Astrocyte (in vitro differentiated cells and primary cell): ENCODE measurements at regions not wholly inside any gene's neighbourhood (a gene's known extent, or its start where the extent isn't known, plus 50 kb on each side); places are given as distances from the start of the nearest gene placed in this dataset.

Experiments used
- CTCF ChIP-seq: IDR thresholded peaks from 2 replicates; pipeline ENCODE4 v1.5.1; 2011; ENCODE audit warnings: low read depth, mild to moderate bottlenecking, inconsistent platforms, low read length, moderate library complexity; ENCODE audit not compliant: insufficient read depth
- EZH2 ChIP-seq: IDR thresholded peaks from 2 replicates; pipeline ENCODE4 v1.6.1; 2012; ENCODE audit warnings: mild to moderate bottlenecking, low read length, inconsistent platforms; ENCODE audit not compliant: insufficient read depth

GRCh38 chr2:171253279-171253678 is 92.6 kb upstream of the TLK1 start:
- TF ChIP-seq CTCF: no peak
- TF ChIP-seq EZH2: no peak
